ENCODE measurements at regions not wholly inside any gene's neighbourhood (a gene's known extent, or its start where the extent isn't known, plus 50 kb on each side); places are given as distances from the start of the nearest gene placed in this dataset.
"Not testable (repeated sequence)": the region's sequence is repeated elsewhere in the genome, so short reads cannot be mapped to it uniquely, and the experiment has no call there.

DNA sequence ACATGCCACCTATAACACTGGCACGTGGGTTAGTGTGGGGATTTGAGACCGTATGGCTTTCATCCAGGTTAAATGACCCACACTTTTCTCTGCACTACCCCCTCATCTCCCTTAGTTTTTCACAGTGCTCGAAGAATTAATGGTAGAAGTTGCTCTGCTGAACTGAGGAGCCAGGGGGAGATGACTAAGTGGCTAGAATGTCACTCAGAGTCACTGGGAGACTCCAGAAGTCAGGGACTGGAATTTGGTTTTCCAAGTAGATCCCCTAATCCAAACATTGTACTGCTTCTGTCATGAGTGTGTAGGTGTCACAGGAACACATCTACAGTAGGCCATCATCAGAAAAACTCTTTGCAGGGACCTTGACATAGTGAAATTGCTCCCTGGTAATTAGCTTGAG is 181.0 kb upstream of the RASGRP1 start:
- H3K36me3 ChIP-seq (ENCODE audit: control insufficient read depth, insufficient read depth, low read length) = no peaks in the 10 kb centered on the region
- WGBS, 2 experiments (ENCODE audit: insufficient coverage in 2 of 2) = 93 to 100% methylated on average over 2 of the region's 3 CpGs
- no peaks in the 10 kb centered on the region for H3K4me1 ChIP-seq (ENCODE audit: control insufficient read depth, insufficient read depth, low read length, poor library complexity, severe bottlenecking)
- H3K4me3 ChIP-seq (ENCODE audit: extremely low read depth, insufficient read depth, low read length, poor library complexity, severe bottlenecking) = no peak overlapping the region
- no peak overlapping the region for H3K27ac ChIP-seq (ENCODE audit: low read depth, low read length, severe bottlenecking)
- no peaks in the 10 kb centered on the region for H3K9me3 ChIP-seq (ENCODE audit: control insufficient read depth, low read length)

DNA sequence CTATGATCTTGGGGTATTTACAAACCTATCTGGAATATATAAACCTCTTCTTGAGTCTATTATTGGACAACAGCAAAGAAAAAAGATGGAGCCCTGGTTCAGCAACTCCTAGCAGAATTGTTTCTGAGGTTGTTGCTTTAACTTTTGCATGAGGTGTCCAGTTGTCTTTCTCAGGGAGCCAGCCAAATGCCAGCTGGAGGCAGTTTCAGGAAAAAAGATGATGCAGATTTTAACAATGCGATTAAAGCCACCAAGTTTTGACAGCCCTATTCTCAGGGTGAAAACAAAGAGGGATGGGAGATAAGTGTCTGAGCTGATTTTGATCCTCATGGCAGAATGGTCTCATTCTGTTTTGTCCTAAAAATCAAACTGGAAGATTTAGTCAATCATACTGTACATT is 181.6 kb upstream of the RASGRP1 start:
- H3K36me3 ChIP-seq (ENCODE audit: control insufficient read depth, insufficient read depth, low read length) = no peaks in the 10 kb centered on the region
- WGBS, 2 experiments (ENCODE audit: insufficient coverage in 2 of 2) = 89 to 100% methylated on average over 1 of the region's 1 CpG
- no peak overlapping the region for H3K27ac ChIP-seq (ENCODE audit: low read depth, low read length, severe bottlenecking)
- no peaks in the 10 kb centered on the region for H3K9me3 ChIP-seq (ENCODE audit: control insufficient read depth, low read length)
- no peak overlapping the region for H3K4me3 ChIP-seq (ENCODE audit: extremely low read depth, insufficient read depth, low read length, poor library complexity, severe bottlenecking)
- no peaks in the 10 kb centered on the region for H3K4me1 ChIP-seq (ENCODE audit: control insufficient read depth, insufficient read depth, low read length, poor library complexity, severe bottlenecking)

DNA sequence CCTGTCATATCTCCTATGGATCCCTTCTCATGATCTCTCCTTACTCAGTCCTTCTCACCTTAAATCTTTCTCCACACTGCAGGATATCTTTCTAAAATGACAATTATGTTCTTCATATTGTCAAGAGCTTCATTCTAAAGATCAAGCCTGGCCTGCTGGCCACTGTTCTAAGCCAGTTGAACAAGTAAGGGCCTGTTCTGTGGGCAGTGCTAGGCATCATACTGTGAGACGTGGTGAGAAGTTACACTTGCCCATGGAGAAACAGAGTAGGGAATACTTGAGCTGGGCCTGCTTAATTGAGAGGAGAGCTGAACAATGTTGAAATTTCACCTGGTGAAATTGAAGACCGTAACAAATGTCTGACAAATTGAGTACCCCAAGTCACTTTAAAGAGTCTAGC is 184.1 kb upstream of the RASGRP1 start:
- Histone ChIP-seq H3K4me3 (ENCODE audit: extremely low read depth, insufficient read depth, low read length, poor library complexity, severe bottlenecking) (no peak overlapping the region), H3K4me1 (ENCODE audit: control insufficient read depth, insufficient read depth, low read length, poor library complexity, severe bottlenecking) (no peaks in the 10 kb centered on the region), H3K9me3 (ENCODE audit: control insufficient read depth, low read length) (no peaks in the 10 kb centered on the region), H3K27ac (ENCODE audit: low read depth, low read length, severe bottlenecking) (no peak overlapping the region), H3K36me3 (ENCODE audit: control insufficient read depth, insufficient read depth, low read length) (no peaks in the 10 kb centered on the region)
- WGBS, 2 experiments (ENCODE audit: insufficient coverage in 2 of 2) = 83 to 95% methylated on average over 2 of the region's 2 CpGs

DNA sequence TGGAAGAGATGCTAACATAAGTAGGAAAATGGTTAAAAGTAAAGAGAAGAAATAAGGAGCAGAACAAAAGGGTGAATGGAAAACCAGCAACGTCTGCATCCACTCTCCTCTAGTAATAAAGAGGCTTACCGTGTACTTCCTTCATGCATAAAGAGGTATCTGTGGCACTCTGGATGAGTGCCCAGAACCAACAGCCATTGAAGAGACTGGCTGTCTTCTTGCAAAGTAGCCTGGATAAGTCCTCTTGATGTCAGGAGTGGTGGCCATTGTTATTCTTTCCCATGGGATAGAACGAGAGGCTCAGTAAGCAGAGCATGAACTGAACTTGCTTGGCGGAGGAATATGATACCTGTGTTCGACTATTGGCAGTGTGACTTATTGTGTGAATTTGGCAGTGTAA is 186.2 kb upstream of the RASGRP1 start:
- Histone ChIP-seq H3K4me1 (ENCODE audit: control insufficient read depth, insufficient read depth, low read length, poor library complexity, severe bottlenecking) (no peaks in the 10 kb centered on the region), H3K4me3 (ENCODE audit: extremely low read depth, insufficient read depth, low read length, poor library complexity, severe bottlenecking) (no peak overlapping the region), H3K27ac (ENCODE audit: low read depth, low read length, severe bottlenecking) (no peak overlapping the region), H3K9me3 (ENCODE audit: control insufficient read depth, low read length) (no peaks in the 10 kb centered on the region), H3K36me3 (ENCODE audit: control insufficient read depth, insufficient read depth, low read length) (no peaks in the 10 kb centered on the region)
- WGBS, 2 experiments (ENCODE audit: insufficient coverage in 2 of 2) = 88 to 89% methylated on average over 4 of the region's 5 CpGs

DNA sequence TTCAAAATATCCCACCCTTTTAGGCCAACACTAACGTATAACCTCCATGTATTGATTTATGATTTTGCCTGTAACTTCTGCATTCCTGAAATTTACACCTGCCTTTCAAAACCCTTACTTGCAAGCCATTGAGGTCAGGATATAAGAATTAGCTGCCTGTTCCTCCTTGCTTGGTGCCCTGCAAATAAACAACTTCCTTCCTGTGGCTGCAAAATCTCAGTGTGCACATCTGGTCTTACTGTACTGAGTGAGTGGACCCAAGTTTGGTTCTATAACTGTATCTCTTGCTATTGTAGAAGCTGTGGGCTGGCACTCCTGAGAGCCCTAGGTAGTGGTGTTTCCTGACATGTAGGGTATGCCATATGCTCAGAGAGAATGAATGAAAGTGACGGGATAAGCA is 191.1 kb upstream of the RASGRP1 start:
- 89 to 94% methylated on average over 2 of the region's 2 CpGs for WGBS, 2 experiments (ENCODE audit: insufficient coverage in 2 of 2)
- Histone ChIP-seq H3K4me3 (ENCODE audit: extremely low read depth, insufficient read depth, low read length, poor library complexity, severe bottlenecking) (no peak overlapping the region), H3K9me3 (ENCODE audit: control insufficient read depth, low read length) (no peaks in the 10 kb centered on the region), H3K36me3 (ENCODE audit: control insufficient read depth, insufficient read depth, low read length) (no peaks in the 10 kb centered on the region), H3K4me1 (ENCODE audit: control insufficient read depth, insufficient read depth, low read length, poor library complexity, severe bottlenecking) (peaks cover 7% of the 10 kb centered on the region), H3K27ac (ENCODE audit: low read depth, low read length, severe bottlenecking) (no peak overlapping the region)

DNA sequence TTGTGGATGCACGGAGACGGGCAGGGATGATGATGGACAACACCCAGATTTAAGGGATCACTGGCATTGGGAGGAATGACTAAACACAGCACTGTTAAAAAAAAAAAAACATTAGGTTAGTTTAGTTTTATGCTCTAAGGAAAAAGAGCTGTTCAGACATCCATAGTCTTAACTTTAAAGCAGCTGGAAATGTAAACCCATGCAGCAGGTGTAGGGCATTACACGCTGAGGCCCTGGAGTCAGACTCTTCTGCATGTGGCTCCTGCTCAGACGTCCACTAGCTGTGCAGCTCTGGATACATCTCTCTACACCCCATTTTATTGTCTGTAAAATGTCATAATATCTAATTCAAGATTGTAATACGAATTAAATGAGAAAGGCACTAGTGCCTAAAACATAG is 191.8 kb upstream of the RASGRP1 start:
- Histone ChIP-seq H3K36me3 (ENCODE audit: control insufficient read depth, insufficient read depth, low read length) (no peaks in the 10 kb centered on the region), H3K27ac (ENCODE audit: low read depth, low read length, severe bottlenecking) (no peak overlapping the region), H3K4me3 (ENCODE audit: extremely low read depth, insufficient read depth, low read length, poor library complexity, severe bottlenecking) (no peak overlapping the region), H3K4me1 (ENCODE audit: control insufficient read depth, insufficient read depth, low read length, poor library complexity, severe bottlenecking) (peaks cover 7% of the 10 kb centered on the region), H3K9me3 (ENCODE audit: control insufficient read depth, low read length) (no peaks in the 10 kb centered on the region)
- WGBS, 2 experiments (ENCODE audit: insufficient coverage in 2 of 2) = 91 to 96% methylated on average over 3 to 4 of the region's 5 CpGs

DNA sequence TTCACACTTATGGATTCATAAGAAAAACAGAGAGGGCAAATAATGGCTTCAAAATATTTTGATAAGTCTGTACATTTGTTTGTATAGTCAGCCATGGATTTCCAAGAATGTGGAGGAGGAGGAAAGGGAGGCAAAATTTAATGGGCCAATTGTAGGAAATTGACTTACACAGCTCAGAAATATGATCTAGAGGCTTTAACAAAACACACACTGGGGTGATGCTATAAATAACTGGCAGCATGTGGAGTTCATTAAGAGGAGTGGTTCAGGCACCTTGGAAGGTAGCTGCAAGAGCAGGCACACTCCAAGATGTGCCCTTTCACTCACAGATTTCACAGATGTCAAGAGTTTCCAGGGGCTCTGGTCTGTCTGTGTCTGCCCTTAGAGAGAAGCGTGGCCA is 193.4 kb upstream of the RASGRP1 start:
- Histone ChIP-seq H3K4me1 (ENCODE audit: control insufficient read depth, insufficient read depth, low read length, poor library complexity, severe bottlenecking) (peaks cover 7% of the 10 kb centered on the region), H3K4me3 (ENCODE audit: extremely low read depth, insufficient read depth, low read length, poor library complexity, severe bottlenecking) (no peak overlapping the region), H3K36me3 (ENCODE audit: control insufficient read depth, insufficient read depth, low read length) (no peaks in the 10 kb centered on the region), H3K27ac (ENCODE audit: low read depth, low read length, severe bottlenecking) (no peak overlapping the region), H3K9me3 (ENCODE audit: control insufficient read depth, low read length) (no peaks in the 10 kb centered on the region)
- 88 to 89% methylated on average over 1 of the region's 1 CpG for WGBS, 2 experiments (ENCODE audit: insufficient coverage in 2 of 2)

DNA sequence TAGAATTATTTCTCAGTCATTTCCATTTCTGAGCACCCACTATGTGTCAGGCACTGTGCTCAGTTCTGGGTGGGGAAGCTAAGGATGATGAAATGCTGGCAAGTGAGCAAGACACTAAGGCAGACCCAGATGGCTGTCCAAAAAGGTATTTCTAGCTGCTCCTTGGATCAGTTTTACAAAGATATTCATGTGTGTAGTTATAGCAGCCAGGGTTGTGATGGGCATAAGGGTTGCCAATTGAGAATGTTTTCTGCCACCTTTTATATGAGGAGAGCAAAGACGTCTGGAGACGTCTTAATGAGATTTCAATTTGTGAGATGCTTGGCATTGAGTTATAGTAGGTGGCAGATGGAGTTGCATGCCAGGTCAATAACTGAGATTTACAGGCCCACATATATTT is 197.1 kb upstream of the RASGRP1 start:
- Histone ChIP-seq H3K27ac (ENCODE audit: low read depth, low read length, severe bottlenecking) (no peak overlapping the region), H3K4me1 (ENCODE audit: control insufficient read depth, insufficient read depth, low read length, poor library complexity, severe bottlenecking) (peaks cover 7% of the 10 kb centered on the region), H3K4me3 (ENCODE audit: extremely low read depth, insufficient read depth, low read length, poor library complexity, severe bottlenecking) (no peak overlapping the region), H3K36me3 (ENCODE audit: control insufficient read depth, insufficient read depth, low read length) (no peaks in the 10 kb centered on the region), H3K9me3 (ENCODE audit: control insufficient read depth, low read length) (no peaks in the 10 kb centered on the region)
- 89 to 93% methylated on average over 2 of the region's 2 CpGs for WGBS, 2 experiments (ENCODE audit: insufficient coverage in 2 of 2)

GRCh38 chr15:38768970-38769369 is 204.4 kb upstream of the RASGRP1 start:
- WGBS, 2 experiments (ENCODE audit: insufficient coverage in 2 of 2) = 50 to 66% methylated on average over 6 of the region's 6 CpGs
- Histone ChIP-seq H3K36me3 (ENCODE audit: control insufficient read depth, insufficient read depth, low read length) (no peaks in the 10 kb centered on the region), H3K27ac (ENCODE audit: low read depth, low read length, severe bottlenecking) (no peak overlapping the region), H3K4me3 (ENCODE audit: extremely low read depth, insufficient read depth, low read length, poor library complexity, severe bottlenecking) (no peak overlapping the region), H3K4me1 (ENCODE audit: control insufficient read depth, insufficient read depth, low read length, poor library complexity, severe bottlenecking) (no peaks in the 10 kb centered on the region), H3K9me3 (ENCODE audit: control insufficient read depth, low read length) (no peaks in the 10 kb centered on the region)

DNA sequence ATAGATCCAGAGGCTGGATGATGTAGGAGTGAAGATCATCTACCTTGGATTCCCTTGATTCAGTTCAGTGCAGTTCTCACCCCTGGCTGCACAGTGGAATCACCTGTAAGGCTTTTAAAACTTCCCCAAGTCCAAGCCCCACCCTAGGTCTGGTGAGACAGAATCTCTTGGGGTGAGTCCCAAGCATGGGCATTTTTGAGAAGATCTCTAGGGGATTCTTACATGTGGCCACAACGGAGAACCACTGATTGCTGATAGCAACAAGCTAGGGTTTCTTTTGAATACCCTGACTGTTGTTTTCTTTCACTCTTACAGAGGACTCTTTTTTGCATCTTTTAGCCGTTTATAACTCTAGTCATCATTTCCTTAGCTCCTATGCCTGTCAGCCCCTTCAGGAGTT is 204.9 kb upstream of the RASGRP1 start:
- no peaks in the 10 kb centered on the region for H3K9me3 ChIP-seq (ENCODE audit: control insufficient read depth, low read length)
- H3K4me1 ChIP-seq (ENCODE audit: control insufficient read depth, insufficient read depth, low read length, poor library complexity, severe bottlenecking) = no peaks in the 10 kb centered on the region
- no peak overlapping the region for H3K27ac ChIP-seq (ENCODE audit: low read depth, low read length, severe bottlenecking)
- no peaks in the 10 kb centered on the region for H3K36me3 ChIP-seq (ENCODE audit: control insufficient read depth, insufficient read depth, low read length)
- no peak overlapping the region for H3K4me3 ChIP-seq (ENCODE audit: extremely low read depth, insufficient read depth, low read length, poor library complexity, severe bottlenecking)
- 86 to 100% methylated on average over 1 to 2 of the region's 2 CpGs for WGBS, 2 experiments (ENCODE audit: insufficient coverage in 2 of 2)

DNA sequence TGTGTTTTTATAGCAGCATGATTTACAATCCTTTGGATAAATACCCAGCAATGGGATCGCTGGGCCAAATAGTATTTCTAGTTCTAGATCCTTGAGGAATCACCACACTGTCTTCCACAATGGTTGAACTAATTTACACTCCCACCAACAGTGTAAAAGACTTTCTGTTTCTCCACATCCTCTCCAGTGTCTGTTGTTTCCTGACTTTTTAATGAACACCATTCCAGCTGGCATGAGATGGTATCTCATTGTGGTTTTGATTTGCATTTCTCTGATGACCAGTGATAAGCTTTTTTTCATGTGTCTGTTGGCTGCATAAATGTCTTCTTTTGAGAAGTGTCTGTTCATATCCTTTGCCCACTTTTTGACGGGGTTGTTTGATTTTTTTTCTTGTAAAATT is 209.5 kb upstream of the RASGRP1 start:
- H3K4me3 ChIP-seq (ENCODE audit: extremely low read depth, insufficient read depth, low read length, poor library complexity, severe bottlenecking); H3K4me1 ChIP-seq (ENCODE audit: control insufficient read depth, insufficient read depth, low read length, poor library complexity, severe bottlenecking); H3K9me3 ChIP-seq (ENCODE audit: control insufficient read depth, low read length); H3K27ac ChIP-seq (ENCODE audit: low read depth, low read length, severe bottlenecking); H3K36me3 ChIP-seq (ENCODE audit: control insufficient read depth, insufficient read depth, low read length): not testable (repeated sequence)
- 88 to 100% methylated on average over 1 of the region's 2 CpGs for WGBS, 2 experiments (ENCODE audit: insufficient coverage in 2 of 2)

DNA sequence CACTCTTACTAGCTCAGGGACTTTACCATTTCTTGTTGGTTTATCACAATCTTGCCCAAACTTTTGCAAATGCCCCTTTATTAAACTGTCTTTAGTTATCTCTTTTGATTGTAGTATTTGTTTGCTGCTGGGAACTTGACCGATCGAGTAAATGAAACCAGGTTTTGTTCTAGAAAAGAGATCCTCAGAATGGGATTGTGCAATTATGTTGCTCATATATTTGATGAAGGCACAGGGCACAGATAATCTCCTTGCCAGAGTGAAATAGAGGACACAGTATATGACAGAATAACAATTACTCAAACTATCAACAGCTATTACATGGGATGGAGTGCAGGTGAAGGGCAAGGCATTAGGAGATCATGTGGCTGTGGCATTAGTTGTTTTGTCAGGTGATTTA is 216.6 kb upstream of the RASGRP1 start:
- no peaks in the 10 kb centered on the region for H3K36me3 ChIP-seq (ENCODE audit: control insufficient read depth, insufficient read depth, low read length)
- no peak overlapping the region for H3K4me3 ChIP-seq (ENCODE audit: extremely low read depth, insufficient read depth, low read length, poor library complexity, severe bottlenecking)
- H3K9me3 ChIP-seq (ENCODE audit: control insufficient read depth, low read length) = peaks cover 7% of the 10 kb centered on the region
- no peaks in the 10 kb centered on the region for H3K4me1 ChIP-seq (ENCODE audit: control insufficient read depth, insufficient read depth, low read length, poor library complexity, severe bottlenecking)
- WGBS, 2 experiments (ENCODE audit: insufficient coverage in 2 of 2) = 100% methylated on average over 2 of the region's 2 CpGs; no CpG with 5 or more reads in 1 of the 2 experiments
- no peak overlapping the region for H3K27ac ChIP-seq (ENCODE audit: low read depth, low read length, severe bottlenecking)

All from mesodermal cell (in vitro differentiated cells).